Dendritic cell treated with granulocyte-macrophage colony-stimulating factor and Interleukin-4, amounts not matched to agents 40 ng/mL and 50 ng/mL, for 4 days (primary cell): ENCODE measurements at regions not wholly inside any gene's neighbourhood (a gene's known extent, or its start where the extent isn't known, plus 50 kb on each side); places are given as distances from the start of the nearest gene placed in this dataset.

Experiments
- H3K27ac Mint-ChIP-seq: one replicate; pipeline ENCODE4 v1.8.0; 2022; ENCODE audit warnings: mild to moderate bottlenecking, mixed read lengths
- H3K27me3 Mint-ChIP-seq: one replicate; pipeline ENCODE4 v1.8.0; 2022; ENCODE audit warnings: mild to moderate bottlenecking, mixed read lengths
- H3K36me3 Mint-ChIP-seq: one replicate; pipeline ENCODE4 v1.8.0; 2022; ENCODE audit warnings: low read depth, mixed read lengths
- H3K4me1 Mint-ChIP-seq: one replicate; pipeline ENCODE4 v1.8.0; 2022; ENCODE audit warnings: low read depth, mixed read lengths
- H3K4me3 Mint-ChIP-seq: one replicate; pipeline ENCODE4 v1.8.0; 2022; ENCODE audit warnings: mild to moderate bottlenecking, moderate library complexity, mixed read lengths
- H3K9me3 Mint-ChIP-seq: one replicate; pipeline ENCODE4 v1.8.0; 2022; ENCODE audit warnings: mixed read lengths
- intact Hi-C: fragments of 100-400 bp; cut with micrococcal nuclease; formaldehyde crosslinking; loops from one replicate; pipeline ENCODE4 v1.15.0; 2022

- Mint-ChIP-seq H3K4me1 (no peaks in the 10 kb centered on the region), H3K9me3 (no peaks in the 10 kb centered on the region), H3K36me3 (no peaks in the 10 kb centered on the region), H3K27me3 (peaks cover 10% of the 10 kb centered on the region), H3K4me3 (no peak overlapping the region), H3K27ac (no peak overlapping the region)
- intact Hi-C loops: no loop called here
Observed at GRCh38 chr13:111031531-111031961, 83.6 kb upstream of the ARHGEF7 start.

- Mint-ChIP-seq H3K27me3 (peaks cover 7% of the 10 kb centered on the region), H3K36me3 (no peaks in the 10 kb centered on the region), H3K4me1 (no peaks in the 10 kb centered on the region), H3K27ac (no peak overlapping the region), H3K9me3 (no peaks in the 10 kb centered on the region), H3K4me3 (no peak overlapping the region)
- intact Hi-C loops: no loop called here
Observed at GRCh38 chr13:111029957-111030609, 85.0 kb upstream of the ARHGEF7 start.

- peaks cover under 1% of the 10 kb centered on the region for H3K9me3 Mint-ChIP-seq
- intact Hi-C loops: no loop called here
- H3K4me1 Mint-ChIP-seq: no peaks in the 10 kb centered on the region
- no peak overlapping the region for H3K4me3 Mint-ChIP-seq
- H3K36me3 Mint-ChIP-seq: no peaks in the 10 kb centered on the region
- H3K27me3 Mint-ChIP-seq: peaks cover 4% of the 10 kb centered on the region
- no peak overlapping the region for H3K27ac Mint-ChIP-seq
Observed at GRCh38 chr13:111027458-111028439, 87.4 kb upstream of the ARHGEF7 start.

- Mint-ChIP-seq H3K27me3 (peaks cover 4% of the 10 kb centered on the region), H3K27ac (no peak overlapping the region), H3K4me1 (no peaks in the 10 kb centered on the region), H3K36me3 (no peaks in the 10 kb centered on the region), H3K4me3 (no peak overlapping the region), H3K9me3 (peaks cover 23% of the 10 kb centered on the region)
- intact Hi-C loops: no loop called here
Observed at GRCh38 chr13:111025310-111025709, 89.8 kb upstream of the ARHGEF7 start.

GRCh38 chr13:111022886-111023285, 92.2 kb upstream of the ARHGEF7 start:
- H3K27me3 Mint-ChIP-seq: no peaks in the 10 kb centered on the region
- H3K36me3 Mint-ChIP-seq: no peaks in the 10 kb centered on the region
- H3K4me1 Mint-ChIP-seq: no peaks in the 10 kb centered on the region
- peaks cover 30% of the 10 kb centered on the region for H3K9me3 Mint-ChIP-seq
- intact Hi-C loops: no loop called here
- H3K27ac Mint-ChIP-seq: no peak overlapping the region
- H3K4me3 Mint-ChIP-seq: no peak overlapping the region

- H3K4me1 Mint-ChIP-seq: no peaks in the 10 kb centered on the region
- H3K4me3 Mint-ChIP-seq: no peak overlapping the region
- no peaks in the 10 kb centered on the region for H3K36me3 Mint-ChIP-seq
- intact Hi-C loops: no loop called here
- no peaks in the 10 kb centered on the region for H3K27me3 Mint-ChIP-seq
- H3K9me3 Mint-ChIP-seq: peaks cover 30% of the 10 kb centered on the region
- H3K27ac Mint-ChIP-seq: no peak overlapping the region
Observed at GRCh38 chr13:111022241-111022640, 92.9 kb upstream of the ARHGEF7 start.

- Mint-ChIP-seq H3K4me3 (no peak overlapping the region), H3K27ac (no peak overlapping the region), H3K27me3 (no peaks in the 10 kb centered on the region), H3K9me3 (peaks cover 30% of the 10 kb centered on the region), H3K4me1 (no peaks in the 10 kb centered on the region), H3K36me3 (no peaks in the 10 kb centered on the region)
- intact Hi-C loops: no loop called here
Observed at GRCh38 chr13:111021270-111021669, 93.8 kb upstream of the ARHGEF7 start.

GRCh38 chr13:111020546-111020945, 94.6 kb upstream of the ARHGEF7 start:
- H3K9me3 Mint-ChIP-seq: peaks cover 30% of the 10 kb centered on the region
- H3K4me3 Mint-ChIP-seq: no peak overlapping the region
- intact Hi-C loops: no loop called here
- no peak overlapping the region for H3K27ac Mint-ChIP-seq
- no peaks in the 10 kb centered on the region for H3K27me3 Mint-ChIP-seq
- H3K4me1 Mint-ChIP-seq: no peaks in the 10 kb centered on the region
- no peaks in the 10 kb centered on the region for H3K36me3 Mint-ChIP-seq

- no peaks in the 10 kb centered on the region for H3K36me3 Mint-ChIP-seq
- peaks cover 30% of the 10 kb centered on the region for H3K9me3 Mint-ChIP-seq
- intact Hi-C loops: no loop called here
- H3K27me3 Mint-ChIP-seq: no peaks in the 10 kb centered on the region
- H3K4me3 Mint-ChIP-seq: no peak overlapping the region
- no peak overlapping the region for H3K27ac Mint-ChIP-seq
- H3K4me1 Mint-ChIP-seq: no peaks in the 10 kb centered on the region
Observed at GRCh38 chr13:111020021-111020420, 95.1 kb upstream of the ARHGEF7 start.

GRCh38 chr13:111017755-111018459, 97.2 kb upstream of the ARHGEF7 start:
- peaks cover 1% of the 10 kb centered on the region for H3K27me3 Mint-ChIP-seq
- no peaks in the 10 kb centered on the region for H3K36me3 Mint-ChIP-seq
- H3K4me3 Mint-ChIP-seq: no peak overlapping the region
- H3K27ac Mint-ChIP-seq: no peak overlapping the region
- H3K9me3 Mint-ChIP-seq: peaks cover 30% of the 10 kb centered on the region
- no peaks in the 10 kb centered on the region for H3K4me1 Mint-ChIP-seq
- intact Hi-C loops: no loop called here

- Mint-ChIP-seq H3K27ac (no peak overlapping the region), H3K36me3 (no peaks in the 10 kb centered on the region)
- intact Hi-C loops: no loop called here
Observed at GRCh38 chr13:111013196-111013595, 98.3 kb upstream of the ANKRD10 start.

GRCh38 chr13:111011899-111012298, 97.0 kb upstream of the ANKRD10 start:
- Mint-ChIP-seq H3K36me3 (no peaks in the 10 kb centered on the region), H3K4me1 (peaks cover 6% of the 10 kb centered on the region), H3K27ac (peak overlapping the region; percentile 52), H3K27me3 (peaks cover 5% of the 10 kb centered on the region), H3K9me3 (peaks cover 15% of the 10 kb centered on the region), H3K4me3 (no peak overlapping the region)
- intact Hi-C loops: no loop called here

More at GRCh38 chr13:111013196-111013595, 98.3 kb upstream of the ANKRD10 start:
- Mint-ChIP-seq H3K4me1 (peaks cover 6% of the 10 kb centered on the region), H3K27me3 (peaks cover 5% of the 10 kb centered on the region), H3K9me3 (peaks cover 8% of the 10 kb centered on the region), H3K4me3 (no peak overlapping the region)

- Mint-ChIP-seq H3K4me1 (peaks cover 6% of the 10 kb centered on the region), H3K27ac (no peak overlapping the region), H3K27me3 (peaks cover 7% of the 10 kb centered on the region), H3K36me3 (no peaks in the 10 kb centered on the region), H3K4me3 (no peak overlapping the region), H3K9me3 (peaks cover 18% of the 10 kb centered on the region)
- intact Hi-C loops: no loop called here
Observed at GRCh38 chr13:111008351-111008750, 93.5 kb upstream of the ANKRD10 start.

- no peak overlapping the region for H3K4me3 Mint-ChIP-seq
- intact Hi-C loops: no loop called here
- H3K27ac Mint-ChIP-seq: no peak overlapping the region
- H3K27me3 Mint-ChIP-seq: peaks cover 7% of the 10 kb centered on the region
- H3K9me3 Mint-ChIP-seq: peaks cover 18% of the 10 kb centered on the region
- H3K4me1 Mint-ChIP-seq: peaks cover 6% of the 10 kb centered on the region
- no peaks in the 10 kb centered on the region for H3K36me3 Mint-ChIP-seq
Observed at GRCh38 chr13:111007209-111007608, 92.3 kb upstream of the ANKRD10 start.
